ENCODE measurements at regions not wholly inside any gene's neighbourhood (a gene's known extent, or its start where the extent isn't known, plus 50 kb on each side); places are given as distances from the start of the nearest gene placed in this dataset.
"Not testable (repeated sequence)": the region's sequence is repeated elsewhere in the genome, so short reads cannot be mapped to it uniquely, and the experiment has no call there.

DNA sequence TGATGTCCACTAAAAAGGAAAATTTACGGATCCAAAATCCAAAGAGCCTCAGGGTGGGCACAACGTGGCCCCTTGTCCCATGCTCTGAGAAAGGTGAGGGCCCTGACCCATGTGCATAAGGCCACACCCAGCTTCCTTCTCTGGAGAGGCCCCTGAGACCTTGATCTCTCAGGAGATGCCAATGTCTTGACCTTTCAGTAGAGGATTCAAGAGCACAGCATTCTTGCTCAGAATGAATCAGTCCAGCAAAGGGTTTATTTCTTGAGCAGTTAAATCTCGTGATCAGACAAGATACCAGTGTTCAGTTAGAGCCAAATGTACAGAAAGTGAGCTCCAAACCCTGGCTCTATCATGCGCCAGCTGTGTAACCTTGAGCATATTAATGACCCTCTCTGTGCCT lies 115.9 kb upstream of the DAPK1 start:
- FAIRE-seq, result no peak
- TF ChIP-seq POLR2A (IDR thresholded peaks at IDR 0.05; ENCODE audit: low read depth, low read length), result no peak

DNA sequence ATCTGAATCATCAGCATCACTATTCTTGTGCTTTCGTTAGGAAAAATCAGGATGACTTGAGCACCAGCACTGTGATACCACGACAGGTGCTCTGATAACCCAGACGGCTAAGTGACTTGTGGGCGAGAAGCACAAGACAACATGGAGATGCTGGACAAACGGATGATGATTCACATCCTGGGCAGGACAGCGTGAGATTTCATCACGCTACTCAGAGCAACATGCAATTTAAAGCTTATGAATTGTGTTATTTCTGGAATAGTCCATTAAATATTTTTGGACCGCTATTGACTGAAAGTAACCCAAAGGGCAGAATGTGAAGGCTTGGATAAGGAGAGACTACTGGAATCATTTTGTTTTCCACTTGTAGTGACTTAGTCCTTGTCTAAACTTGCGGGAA lies 114.8 kb upstream of the DAPK1 start:
- DNase-seq (ENCODE audit: insufficient read length, low spot score), result no peak
- FAIRE-seq, result no peak
- TF ChIP-seq POLR2A (IDR thresholded peaks at IDR 0.05; ENCODE audit: low read depth, low read length), result no peak

More for the DNA sequence above, 115.9 kb upstream of the DAPK1 start:
- DNase-seq (ENCODE audit: insufficient read length, low spot score), result no peak

DNA sequence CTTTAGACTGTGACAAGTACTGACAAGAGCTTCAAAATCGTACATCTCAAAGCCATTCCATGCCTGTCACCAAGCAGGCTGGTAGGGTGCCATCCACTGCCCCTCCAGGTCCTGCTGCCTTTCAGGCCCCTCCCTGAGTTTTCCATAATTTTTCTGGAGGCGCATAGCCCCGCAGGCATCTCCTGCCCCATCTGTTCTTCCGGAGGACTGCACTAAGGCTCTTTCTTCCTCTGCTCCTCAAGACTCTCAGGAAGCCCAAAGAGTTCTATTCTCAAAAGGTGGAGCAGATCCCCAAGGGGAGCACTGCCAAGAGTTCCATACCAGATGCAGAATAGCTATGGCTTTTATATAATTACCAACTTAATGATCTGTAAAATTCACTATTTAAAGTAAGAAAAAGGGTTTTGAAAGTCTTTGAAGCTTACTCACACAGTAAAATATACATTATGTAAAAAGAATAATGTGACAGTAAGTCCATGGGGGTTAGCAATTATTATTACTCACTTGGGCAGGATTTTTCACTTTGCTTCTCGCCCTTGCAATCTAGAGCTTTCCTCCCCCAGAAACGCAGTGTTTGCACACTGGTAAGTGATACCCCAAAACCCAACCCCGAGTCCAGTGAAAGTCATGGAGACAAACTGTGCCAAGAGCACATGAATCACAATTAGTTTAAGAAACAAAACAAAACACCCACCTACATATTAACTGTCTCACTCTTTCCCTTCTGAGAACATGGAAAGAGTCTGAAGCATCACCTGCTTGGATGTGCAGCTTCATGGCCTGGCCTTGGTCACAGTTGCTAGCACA lies 114.1 kb upstream of the DAPK1 start:
- FAIRE-seq, result no peak
- TF ChIP-seq POLR2A (IDR thresholded peaks at IDR 0.05; ENCODE audit: low read depth, low read length), result no peak
- no peak for DNase-seq (ENCODE audit: insufficient read length, low spot score)

DNA sequence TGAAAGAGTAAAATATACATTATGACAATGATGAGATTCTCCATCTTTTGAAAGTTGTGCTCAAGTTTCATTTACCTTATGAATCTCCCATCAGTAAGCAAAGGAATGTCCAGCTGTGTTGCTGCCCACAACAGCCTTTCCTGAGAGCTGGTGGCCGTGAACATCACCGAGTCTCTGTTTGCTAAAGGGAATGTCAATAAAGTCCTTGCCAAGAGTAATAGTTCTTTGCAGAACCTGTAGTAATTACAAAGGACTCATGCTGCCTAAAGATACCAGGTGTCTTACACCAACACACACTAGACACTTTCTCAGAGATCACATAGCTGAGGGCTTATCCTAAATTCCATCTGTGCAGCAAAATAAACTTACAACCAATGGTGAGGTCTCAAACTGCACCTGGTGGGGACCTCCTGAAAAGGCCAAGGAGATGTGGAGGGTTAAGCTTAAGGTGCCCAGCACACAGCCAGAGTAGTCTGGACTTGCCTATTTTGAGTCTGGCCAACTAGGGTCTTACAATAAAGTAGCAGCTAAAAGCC lies 111.1 kb upstream of the DAPK1 start:
- DNase-seq (ENCODE audit: insufficient read length, low spot score) (no peak), FAIRE-seq (no peak)

DNA sequence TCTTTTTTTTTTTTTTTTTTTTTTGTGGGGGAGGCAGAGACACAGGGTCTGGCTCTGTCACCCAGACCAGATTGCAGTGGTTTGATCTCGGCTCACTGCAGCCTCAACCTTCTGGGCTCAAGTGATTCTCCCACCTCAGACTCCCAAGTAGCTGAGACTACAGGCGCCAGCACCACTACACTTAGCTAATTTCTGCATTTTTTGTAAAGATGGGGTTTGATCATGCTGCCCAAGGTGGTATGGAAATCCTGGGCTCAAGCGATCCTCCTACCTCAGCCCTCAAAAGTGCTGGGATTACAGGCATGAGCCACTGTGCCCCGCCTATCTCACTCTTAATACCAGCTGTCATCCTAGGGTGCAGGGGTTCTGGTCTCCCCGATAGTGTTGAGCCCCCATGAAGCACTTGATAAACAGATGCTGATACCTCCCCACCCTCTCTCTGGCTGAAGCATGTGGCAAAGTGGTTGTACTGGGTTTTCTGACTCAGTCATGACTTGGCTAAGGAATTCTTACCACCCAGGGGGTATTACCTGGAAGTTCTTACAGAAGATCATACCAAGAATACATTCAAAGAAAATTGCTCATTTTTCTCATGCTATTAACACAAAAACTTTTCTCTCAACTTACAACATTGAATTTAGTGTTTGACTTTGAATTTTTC lies 110.2 kb upstream of the DAPK1 start:
- DNase-seq (ENCODE audit: insufficient read length, low spot score), result no peak
- FAIRE-seq, result no peak
- TF ChIP-seq POLR2A (IDR thresholded peaks at IDR 0.05; ENCODE audit: low read depth, low read length), result no peak

More for the DNA sequence above, 111.1 kb upstream of the DAPK1 start:
- TF ChIP-seq POLR2A (IDR thresholded peaks at IDR 0.05; ENCODE audit: low read depth, low read length), result no peak

DNA sequence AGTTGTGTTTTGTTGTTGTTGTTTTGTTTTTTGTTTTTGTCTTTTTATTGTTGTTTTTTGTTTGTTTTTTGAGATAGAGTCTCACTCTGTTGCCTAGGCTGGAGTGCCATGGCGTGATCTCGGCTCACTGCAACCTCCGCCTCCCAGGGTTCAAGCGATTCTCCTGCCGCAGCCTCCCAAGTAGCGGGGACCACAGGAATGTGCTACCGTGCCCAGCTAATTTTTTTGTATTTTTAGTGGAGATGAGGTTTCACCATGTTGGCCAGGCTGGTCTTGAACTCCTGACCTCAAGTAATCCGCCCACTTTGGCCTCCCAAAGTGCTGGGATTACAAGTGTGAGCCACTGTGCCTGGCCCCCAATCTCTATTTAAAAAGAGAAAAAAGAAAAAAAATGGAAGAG lies 109.0 kb upstream of the DAPK1 start:
- DNase-seq (ENCODE audit: insufficient read length, low spot score); FAIRE-seq: not testable (repeated sequence)

DNA sequence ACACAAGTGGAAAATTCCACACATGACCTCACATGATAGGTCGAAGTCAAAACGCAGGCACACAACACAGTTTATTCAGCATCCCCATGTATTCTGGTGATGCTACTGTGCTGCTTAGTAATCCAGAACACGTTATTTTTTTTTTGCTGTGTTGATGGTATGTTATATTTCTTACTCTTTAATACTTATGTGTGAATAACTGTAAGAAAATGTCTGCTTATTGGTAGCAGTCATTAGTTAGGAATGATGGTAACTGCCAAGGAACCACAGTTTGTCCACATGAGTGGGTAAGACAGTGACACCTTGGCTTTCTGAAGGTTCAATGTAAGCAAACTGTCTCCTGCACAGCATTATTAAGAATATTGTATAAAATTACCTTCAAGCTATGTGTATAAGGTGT lies 107.7 kb upstream of the DAPK1 start:
- no peak for FAIRE-seq

DNA sequence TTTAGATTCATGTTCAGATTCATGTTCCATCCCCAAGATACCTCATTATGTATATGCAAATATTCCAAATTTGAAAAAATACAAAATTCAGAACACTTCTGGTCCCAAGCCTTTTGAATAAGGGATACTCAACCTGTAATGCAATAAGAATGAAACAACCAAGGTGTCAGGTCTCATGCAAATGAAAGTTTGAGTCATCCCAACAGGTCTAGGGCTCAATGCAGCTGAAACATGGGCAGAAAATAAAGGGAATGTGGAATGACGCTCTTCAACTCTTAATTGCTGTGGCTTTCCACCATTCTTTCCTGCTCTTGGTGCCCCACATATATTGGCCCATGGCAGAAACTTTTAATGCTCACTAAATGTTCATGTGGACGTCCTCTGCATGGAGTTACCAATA lies 107.3 kb upstream of the DAPK1 start:
- no peak for TF ChIP-seq POLR2A (IDR thresholded peaks at IDR 0.05; ENCODE audit: low read depth, low read length)
- DNase-seq (ENCODE audit: insufficient read length, low spot score) (no peak), FAIRE-seq (no peak)

More for the DNA sequence above, 107.7 kb upstream of the DAPK1 start:
- TF ChIP-seq POLR2A (IDR thresholded peaks at IDR 0.05; ENCODE audit: low read depth, low read length), result no peak
- DNase-seq (ENCODE audit: insufficient read length, low spot score), result no peak

DNA sequence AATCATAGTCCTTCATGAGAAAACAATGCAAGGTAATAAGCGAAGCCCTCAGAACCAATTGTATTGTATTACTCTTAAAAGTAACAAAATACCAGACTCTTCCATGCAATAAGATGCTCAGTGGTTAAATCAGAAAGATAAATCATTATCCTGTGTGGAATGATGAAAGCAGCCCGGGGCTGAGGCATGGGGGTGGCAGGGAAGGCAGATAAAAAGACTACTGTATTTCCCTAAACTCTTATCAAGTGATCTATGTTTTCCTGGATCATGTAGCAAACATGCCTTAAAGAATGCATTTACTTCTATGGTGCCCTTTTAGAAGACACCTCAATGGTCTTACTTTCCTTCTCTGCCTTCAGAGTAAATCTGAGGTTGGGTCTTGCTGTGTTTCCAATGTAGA lies 105.6 kb upstream of the DAPK1 start:
- no peak for DNase-seq (ENCODE audit: insufficient read length, low spot score)
- no peak for FAIRE-seq
- TF ChIP-seq POLR2A (IDR thresholded peaks at IDR 0.05; ENCODE audit: low read depth, low read length), result no peak

DNA sequence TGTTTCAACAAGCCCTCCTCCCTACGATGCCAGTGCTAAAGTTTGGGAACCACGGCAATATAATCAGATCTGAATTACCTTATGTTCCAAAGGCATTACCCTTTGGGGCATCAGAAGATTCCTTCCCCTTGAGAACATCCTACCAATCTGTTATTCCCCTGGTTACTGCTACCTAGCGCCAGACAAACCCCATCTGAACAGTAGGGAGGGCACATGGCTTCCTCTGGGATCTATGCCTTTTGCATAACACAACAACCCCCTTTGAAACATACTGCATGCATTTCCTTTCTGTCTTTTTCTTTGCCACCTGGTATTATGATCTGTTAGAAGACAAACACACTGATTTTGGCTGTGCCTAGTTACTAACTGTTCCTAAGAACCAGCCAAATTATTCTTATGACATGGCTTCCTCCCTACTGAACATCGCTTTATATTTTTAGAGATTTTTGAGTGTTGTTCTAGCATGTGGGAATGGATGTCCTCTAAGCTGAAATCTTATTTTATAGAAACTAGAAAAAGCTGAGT lies 103.9 kb upstream of the DAPK1 start:
- DNase-seq (ENCODE audit: insufficient read length, low spot score) (no peak), FAIRE-seq (no peak)
- TF ChIP-seq POLR2A (IDR thresholded peaks at IDR 0.05; ENCODE audit: low read depth, low read length), result no peak

DNA sequence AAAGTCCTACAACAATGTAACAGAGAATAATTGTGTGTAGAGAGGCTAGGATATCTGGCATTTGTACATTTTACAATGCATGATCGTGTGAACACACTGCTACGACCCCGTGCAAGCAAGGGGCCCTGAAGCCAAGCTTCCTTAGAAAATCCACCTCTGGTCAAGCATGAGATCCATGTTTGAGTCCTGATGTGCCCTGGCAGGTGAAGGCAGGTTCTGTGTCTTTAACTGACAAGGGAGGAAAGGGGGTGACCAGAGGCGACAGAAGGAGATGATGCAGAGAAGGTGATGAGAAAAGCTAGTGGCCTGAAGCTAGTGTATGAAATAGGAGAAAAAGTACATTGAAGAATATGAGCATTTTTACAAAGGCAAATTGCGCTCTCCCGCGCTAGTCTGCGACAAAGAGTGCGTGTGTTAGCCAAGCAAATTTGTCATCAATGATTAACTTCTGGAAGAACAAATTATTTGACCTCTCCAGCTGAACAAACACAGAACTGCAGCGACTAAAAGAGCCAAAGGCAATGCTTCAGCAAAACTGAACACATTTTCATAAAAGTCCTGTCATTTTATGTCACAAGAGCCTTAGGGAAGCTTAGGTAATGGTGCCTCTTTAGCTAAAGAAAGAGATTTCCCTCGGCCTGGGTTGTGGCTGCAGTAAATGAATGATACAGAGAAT lies 101.7 kb upstream of the DAPK1 start:
- DNase-seq (ENCODE audit: insufficient read length, low spot score) (no peak), FAIRE-seq (no peak)
- TF ChIP-seq POLR2A (IDR thresholded peaks at IDR 0.05; ENCODE audit: low read depth, low read length), result no peak

DNA sequence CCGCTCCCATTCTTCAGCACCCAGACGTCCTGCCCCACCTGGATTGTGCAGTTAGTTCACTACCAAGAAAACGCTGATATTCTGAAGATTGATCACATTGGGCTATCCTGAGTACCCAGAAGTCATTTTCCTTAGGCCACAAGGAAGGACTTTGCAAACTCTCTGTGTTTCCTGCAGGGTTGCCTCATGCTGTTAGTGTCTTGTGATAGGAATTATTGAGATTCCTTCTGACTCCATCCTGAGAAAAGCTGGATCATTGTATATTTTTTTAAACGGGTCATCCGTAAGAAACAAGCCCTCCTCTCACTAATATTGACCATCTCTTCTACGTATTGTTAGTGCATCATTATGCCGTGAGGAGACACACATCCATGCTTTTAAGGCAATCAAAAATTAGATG lies 96.0 kb upstream of the DAPK1 start:
- DNase-seq (ENCODE audit: insufficient read length, low spot score) (no peak), FAIRE-seq (no peak)
- TF ChIP-seq POLR2A (IDR thresholded peaks at IDR 0.05; ENCODE audit: low read depth, low read length), result no peak

DNA sequence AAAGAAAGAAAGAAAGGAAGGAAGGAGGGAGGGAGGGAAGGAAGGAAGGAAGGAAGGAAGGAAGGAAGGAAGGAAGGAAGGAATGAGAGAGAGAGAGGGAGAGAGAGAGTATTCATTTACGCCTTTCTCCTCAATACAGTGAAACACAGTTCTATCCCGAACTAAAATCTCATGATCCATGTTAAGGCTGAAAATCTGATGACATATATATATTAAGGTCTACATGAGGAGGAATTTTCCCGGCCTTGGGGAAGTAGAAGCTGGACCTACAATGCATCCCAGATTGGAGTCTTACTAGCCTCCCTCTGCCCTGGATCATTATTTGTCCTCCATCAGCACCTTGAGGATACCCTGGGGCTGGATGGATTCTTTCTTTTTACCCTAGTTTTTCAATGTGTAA lies 95.1 kb upstream of the DAPK1 start:
- TF ChIP-seq POLR2A (IDR thresholded peaks at IDR 0.05; ENCODE audit: low read depth, low read length), result no peak
- DNase-seq (ENCODE audit: insufficient read length, low spot score), result no peak
- no peak for FAIRE-seq

Data from H54 (cell line).